T follicular helper cell (primary cell): ENCODE measurements at regions not wholly inside any gene's neighbourhood (a gene's known extent, or its start where the extent isn't known, plus 50 kb on each side); places are given as distances from the start of the nearest gene placed in this dataset.

Experiments
- DNase-seq: peaks from one replicate; pipeline ENCODE4 v3.0.0-alpha.2; 2020; ENCODE audit warnings: low read depth

- DNase-seq, result no peak
Measured at GRCh38 chr9:135340726-135341475, 138.7 kb upstream of the PPP1R26 start.

- no peak for DNase-seq
Measured at GRCh38 chr9:135341612-135342169, 137.9 kb upstream of the PPP1R26 start.

- DNase-seq, result no peak
Measured at GRCh38 chr9:135342206-135343130, 137.1 kb upstream of the PPP1R26 start.

GRCh38 chr9:135343136-135343535, 136.4 kb upstream of the PPP1R26 start:
- DNase-seq, result no peak

- DNase-seq, result no peak
Measured at GRCh38 chr9:135343837-135344522, 135.6 kb upstream of the PPP1R26 start.

GRCh38 chr9:135344523-135344901, 135.1 kb upstream of the PPP1R26 start:
- no peak for DNase-seq

- DNase-seq, result no peak
Measured at GRCh38 chr9:135344915-135345500, 134.6 kb upstream of the PPP1R26 start.

GRCh38 chr9:135345775-135346433, 133.7 kb upstream of the PPP1R26 start:
- DNase-seq, result no peak

- no peak for DNase-seq
Measured at GRCh38 chr9:135346438-135347050, 133.0 kb upstream of the PPP1R26 start.

GRCh38 chr9:135347461-135347860, 132.1 kb upstream of the PPP1R26 start:
- DNase-seq, result no peak

GRCh38 chr9:135348076-135348787, 131.3 kb upstream of the PPP1R26 start:
- no peak for DNase-seq

- DNase-seq, result no peak
Measured at GRCh38 chr9:135348788-135349150, 130.8 kb upstream of the PPP1R26 start.

- no peak for DNase-seq
Measured at GRCh38 chr9:135349212-135350002, 130.2 kb upstream of the PPP1R26 start.

GRCh38 chr9:135350003-135350315, 129.6 kb upstream of the PPP1R26 start:
- no peak for DNase-seq

GRCh38 chr9:135353935-135354334, 125.6 kb upstream of the PPP1R26 start:
- no peak for DNase-seq

GRCh38 chr9:135355521-135356011, 124.0 kb upstream of the PPP1R26 start:
- no peak for DNase-seq

GRCh38 chr9:135356021-135356420, 123.6 kb upstream of the PPP1R26 start:
- no peak for DNase-seq

- DNase-seq, result no peak
Measured at GRCh38 chr9:135356796-135357195, 122.8 kb upstream of the PPP1R26 start.

GRCh38 chr9:135357863-135358551, 121.6 kb upstream of the PPP1R26 start:
- DNase-seq, result no peak
